SK-N-SH treated with all-trans-retinoic acid at 6 μM for 48 hours (cell line): ENCODE measurements at regions not wholly inside any gene's neighbourhood (a gene's known extent, or its start where the extent isn't known, plus 50 kb on each side); places are given as distances from the start of the nearest gene placed in this dataset.
"Not testable (repeated sequence)": the region's sequence is repeated elsewhere in the genome, so short reads cannot be mapped to it uniquely, and the experiment has no call there.

Source experiments
- ARNTL ChIP-seq: fragments of 450-650 bp; formaldehyde crosslinking; IDR thresholded peaks from 2 replicates; pipeline ENCODE4 v1.5.0; 2020; ENCODE audit warnings: low read depth, mild to moderate bottlenecking, moderate library complexity, borderline replicate concordance
- BACH2 ChIP-seq: fragments of 250-450 bp; sonication (Bioruptor Pico); IDR thresholded peaks from 2 replicates; pipeline ENCODE4 v1.9.0; 2021; ENCODE audit warnings: mild to moderate bottlenecking, borderline replicate concordance
- GLIS3 ChIP-seq: fragments of 250-450 bp; sonication (Bioruptor Pico); IDR thresholded peaks from 2 replicates; pipeline ENCODE4 v1.5.0; 2020; ENCODE audit warnings: mild to moderate bottlenecking, moderate library complexity
- POU6F1 ChIP-seq: fragments of 250-450 bp; sonication (Bioruptor Pico); IDR thresholded peaks from 2 replicates; pipeline ENCODE4 v1.8.0; 2021; ENCODE audit warnings: low read depth, mild to moderate bottlenecking, moderate library complexity, borderline replicate concordance
- PPARA ChIP-seq: fragments of 250-450 bp; sonication (Bioruptor Pico); IDR thresholded peaks from 2 replicates; pipeline ENCODE4 v1.5.0; 2020; ENCODE audit warnings: mild to moderate bottlenecking, borderline replicate concordance
- TCF4 ChIP-seq: fragments of 250-450 bp; sonication (Bioruptor Pico); IDR thresholded peaks from 2 replicates; pipeline ENCODE4 v1.8.0; 2021; ENCODE audit warnings: mild to moderate bottlenecking, moderate library complexity, borderline replicate concordance
- ZC3H10 ChIP-seq: fragments of 250-450 bp; sonication (Bioruptor Pico); IDR thresholded peaks from 2 replicates; pipeline ENCODE4 v1.5.1; 2021; ENCODE audit warnings: mild to moderate bottlenecking, moderate library complexity
- ZFP3 ChIP-seq: fragments of 250-450 bp; sonication (Bioruptor Pico); IDR thresholded peaks from 2 replicates; pipeline ENCODE4 v1.5.0; 2020; ENCODE audit warnings: mild to moderate bottlenecking, moderate library complexity
- ZFP30 ChIP-seq: fragments of 450-650 bp; formaldehyde crosslinking; IDR thresholded peaks from 2 replicates; pipeline ENCODE4 v1.5.0; 2022; ENCODE audit warnings: mild to moderate bottlenecking, moderate library complexity
- ZNF70 ChIP-seq: fragments of 450-650 bp; formaldehyde crosslinking; IDR thresholded peaks from 2 replicates; pipeline ENCODE4 v1.5.0; 2020; ENCODE audit warnings: mild to moderate bottlenecking, moderate library complexity
- ZNF8 ChIP-seq: fragments of 450-650 bp; formaldehyde crosslinking; IDR thresholded peaks from 2 replicates; pipeline ENCODE4 v1.5.0; 2020; ENCODE audit warnings: mild to moderate bottlenecking, moderate library complexity

GRCh38 chr10:46720811-46721518 is 142.0 kb downstream of the SYT15 start:
- not testable (repeated sequence) for TF ChIP-seq BACH2; TCF4; ARNTL (CRISPR knock-in tag); ZNF8 (CRISPR knock-in tag); ZC3H10 (CRISPR knock-in tag); ZFP3; GLIS3 (CRISPR knock-in tag); ZFP30; PPARA (CRISPR knock-in tag); POU6F1 (CRISPR knock-in tag); ZNF70 (CRISPR knock-in tag)
